Peyer's patch (tissue), 4 donors: ENCODE measurements at regions not wholly inside any gene's neighbourhood (a gene's known extent, or its start where the extent isn't known, plus 50 kb on each side); places are given as distances from the start of the nearest gene placed in this dataset.

ENCODE experiments used
- DNase-seq, 3 donors: peaks; one replicate each; pipeline ENCODE4 v3.0.0-alpha.2; 2017 to 2019
- H3K27ac ChIP-seq, 4 donors: fragments of 200-600 bp; sonication (generic); one replicate each; pipeline ENCODE4 v1.5.1; 2016 to 2019
- H3K27me3 ChIP-seq, 2 donors: fragments of 200-600 bp; sonication (generic); one replicate each; pipeline ENCODE4 v1.5.1; 2019
- H3K36me3 ChIP-seq, 3 donors: fragments of 200-600 bp; sonication (generic); one replicate each; pipeline ENCODE4 v1.5.1; 2016 to 2019
- H3K4me1 ChIP-seq, 4 donors: fragments of 200-600 bp; sonication (generic); one replicate each; pipeline ENCODE4 v1.5.1; 2016 to 2019
- H3K4me3 ChIP-seq, 4 donors: fragments of 200-600 bp; sonication (generic); 1 replicate in 3 of 4; 2 replicates in 1 of 4; pipeline ENCODE4 v1.5.1; 2016 to 2019; ENCODE audit warnings: mild to moderate bottlenecking in 1 of 4
- H3K9me3 ChIP-seq, 4 donors: fragments of 200-600 bp; sonication (generic); one replicate each; pipeline ENCODE4 v1.5.1; 2016 to 2019; ENCODE audit warnings: mild to moderate bottlenecking in 1 of 4
- CTCF ChIP-seq, 6 experiments: fragments of 450-650 bp in 4 of 6; fragments of 200-600 bp in 2 of 6; sonication (generic) in 1 of 6; IDR thresholded peaks; one replicate each; pipeline ENCODE4 v1.5.1; 2017 to 2019; ENCODE audit warnings: antibody characterized with exemption in 6 of 6, mild to moderate bottlenecking in 3 of 6, moderate library complexity in 1 of 6
- POLR2A ChIP-seq, 2 donors: fragments of 450-650 bp; IDR thresholded peaks; one replicate each; pipeline ENCODE4 v1.5.1; 2017; ENCODE audit warnings: antibody characterized with exemption in 2 of 2, mild to moderate bottlenecking in 2 of 2, moderate library complexity in 2 of 2

- Histone ChIP-seq H3K4me3 (no peak overlapping the region), H3K27me3 (no peaks in the 10 kb centered on the region), H3K4me1 (peaks cover 0 to 3% (median 0%) of the 10 kb centered on the region in 4 donors), H3K9me3 (no peaks in the 10 kb centered on the region), H3K36me3 (no peaks in the 10 kb centered on the region), H3K27ac (no peak overlapping the region)
- TF ChIP-seq POLR2A (IDR thresholded peaks at IDR 0.05) (no peak), CTCF (IDR thresholded peaks at IDR 0.05) (no peak)
- DNase-seq, result no peak
Observed at GRCh38 chr16:54506741-54507500, 220.3 kb upstream of the IRX3 start.

GRCh38 chr16:54506214-54506580 lies 219.6 kb upstream of the IRX3 start:
- Histone ChIP-seq H3K9me3 (no peaks in the 10 kb centered on the region), H3K4me3 (no peak overlapping the region), H3K4me1 (peaks cover 0 to 3% (median 0%) of the 10 kb centered on the region in 4 donors), H3K27ac (no peak overlapping the region), H3K36me3 (no peaks in the 10 kb centered on the region), H3K27me3 (no peaks in the 10 kb centered on the region)
- TF ChIP-seq POLR2A (IDR thresholded peaks at IDR 0.05), result no peak
- TF ChIP-seq CTCF (IDR thresholded peaks at IDR 0.05), result no peak
- no peak for DNase-seq

GRCh38 chr16:54505549-54506213 lies 219.1 kb upstream of the IRX3 start:
- no peak for DNase-seq
- Histone ChIP-seq H3K27ac (no peak overlapping the region), H3K27me3 (no peaks in the 10 kb centered on the region), H3K4me1 (peaks cover 0 to 3% (median 0%) of the 10 kb centered on the region in 4 donors), H3K4me3 (no peak overlapping the region), H3K36me3 (no peaks in the 10 kb centered on the region), H3K9me3 (no peaks in the 10 kb centered on the region)
- TF ChIP-seq POLR2A (IDR thresholded peaks at IDR 0.05) (no peak), CTCF (IDR thresholded peaks at IDR 0.05) (no peak)

DNA sequence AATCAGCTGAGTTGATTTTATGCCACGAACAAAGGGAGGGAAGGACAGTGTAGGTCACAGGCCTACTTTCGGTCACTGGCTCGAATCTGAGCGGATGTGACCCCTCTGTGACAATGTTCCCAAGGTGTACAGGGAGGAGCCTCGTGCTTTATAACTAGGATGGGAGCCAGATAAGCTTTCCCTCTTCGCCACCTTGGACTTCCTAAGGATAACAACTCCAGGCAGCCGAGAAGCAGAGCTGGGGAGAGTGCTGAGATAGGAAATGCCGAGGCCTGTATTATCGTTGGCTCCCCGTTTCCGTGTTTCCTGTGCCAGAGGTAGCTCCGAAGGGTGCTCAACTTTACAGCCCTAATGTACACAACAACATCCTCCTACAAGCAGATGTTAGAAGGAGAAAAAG lies 217.8 kb upstream of the IRX3 start:
- H3K36me3 ChIP-seq, result no peaks in the 10 kb centered on the region
- no peak for TF ChIP-seq CTCF (IDR thresholded peaks at IDR 0.05)
- no peak for TF ChIP-seq POLR2A (IDR thresholded peaks at IDR 0.05)
- H3K4me1 ChIP-seq, result peaks cover 0 to 3% (median 0%) of the 10 kb centered on the region in 4 donors
- H3K9me3 ChIP-seq, result no peaks in the 10 kb centered on the region
- DNase-seq, result no peak
- H3K4me3 ChIP-seq, result no peak overlapping the region
- no peak overlapping the region for H3K27ac ChIP-seq
- no peaks in the 10 kb centered on the region for H3K27me3 ChIP-seq

DNA sequence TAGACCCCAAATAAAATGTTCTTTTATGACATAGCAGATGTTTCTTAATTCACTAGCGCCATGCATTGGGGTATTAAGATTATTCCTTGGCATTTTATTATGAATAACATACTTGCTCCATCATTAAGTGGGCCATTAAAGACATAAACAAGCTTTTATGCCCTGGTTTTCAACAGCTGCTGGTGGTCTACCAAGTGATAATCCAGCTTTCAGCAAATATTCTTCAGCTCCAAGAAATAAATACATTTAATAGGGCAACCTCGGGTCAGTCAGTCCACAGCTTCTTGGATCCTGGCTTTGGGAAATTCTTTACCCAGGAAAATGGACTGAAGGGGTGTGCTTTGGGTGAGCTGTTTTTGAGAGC lies 217.3 kb upstream of the IRX3 start:
- Histone ChIP-seq H3K36me3 (no peaks in the 10 kb centered on the region), H3K9me3 (no peaks in the 10 kb centered on the region), H3K4me1 (peaks cover 0 to 3% (median 0%) of the 10 kb centered on the region in 4 donors), H3K27me3 (no peaks in the 10 kb centered on the region), H3K27ac (no peak overlapping the region), H3K4me3 (no peak overlapping the region)
- no peak for DNase-seq
- TF ChIP-seq CTCF (IDR thresholded peaks at IDR 0.05) (no peak), POLR2A (IDR thresholded peaks at IDR 0.05) (no peak)
